Sigmoid colon (tissue), 6 donors: ENCODE measurements at regions not wholly inside any gene's neighbourhood (a gene's known extent, or its start where the extent isn't known, plus 50 kb on each side); places are given as distances from the start of the nearest gene placed in this dataset.

Experiments used
- DNase-seq: peaks from one replicate; pipeline ENCODE4 v3.0.0-alpha.2; 2019
- H3K27ac ChIP-seq, 4 donors: fragments of 200-600 bp; sonication (generic); one replicate each; pipeline ENCODE4 v1.5.1; 2016 to 2019; ENCODE audit warnings: mild to moderate bottlenecking in 1 of 4
- H3K27me3 ChIP-seq, 3 donors: fragments of 200-600 bp; sonication (generic); one replicate each; pipeline ENCODE4 v1.5.1; 2019; ENCODE audit warnings: mild to moderate bottlenecking in 1 of 3
- H3K36me3 ChIP-seq, 4 donors: fragments of 200-600 bp; sonication (generic); one replicate each; pipeline ENCODE4 v1.5.1; 2016 to 2019
- H3K4me1 ChIP-seq, 4 donors: fragments of 200-600 bp; sonication (generic); one replicate each; pipeline ENCODE4 v1.5.1; 2017 to 2019
- H3K4me3 ChIP-seq, 4 donors: fragments of 200-600 bp; sonication (generic); one replicate each; pipeline ENCODE4 v1.5.1; 2017 to 2019; ENCODE audit warnings: mild to moderate bottlenecking in 2 of 4, moderate library complexity in 1 of 4
- H3K9me3 ChIP-seq, 4 donors: fragments of 200-600 bp in 3 of 4; sonication (generic) in 3 of 4; one replicate each; pipeline versions ENCODE4 v1.5.1 to v1.6.1; 2013 to 2019
- EP300 ChIP-seq, 4 donors: sonication (generic); formaldehyde crosslinking; IDR thresholded peaks; one replicate each; pipeline ENCODE4 v1.6.1; 2017; ENCODE audit warnings: antibody characterized with exemption in 4 of 4
- POLR2A ChIP-seq, 2 donors: fragments of 450-650 bp; IDR thresholded peaks; one replicate each; pipeline ENCODE4 v1.6.1; 2016; ENCODE audit warnings: antibody characterized with exemption in 2 of 2, mild to moderate bottlenecking in 2 of 2, moderate library complexity in 2 of 2
- POLR2AphosphoS5 ChIP-seq, 4 donors: sonication (generic); formaldehyde crosslinking; IDR thresholded peaks; one replicate each; pipeline ENCODE4 v1.6.1; 2017; ENCODE audit warnings: antibody characterized with exemption in 4 of 4
- WGBS, 2 donors: extraction: QIAGEN DNeasy Blood & Tissue Kit; methylation state at CpG; one replicate each; pipeline ENCODE4 v1.1.7; 2013; 5-methylcytosine and 5-hydroxymethylcytosine counted together
- intact Hi-C: fragments of 100-400 bp; cut with DNase I; formaldehyde crosslinking; loops from one replicate; pipeline ENCODE4 v1.15.1; 2023
- TF ChIP-seq, protein P1 (sequence below), 4 experiments: fragments of 450-650 bp in 3 of 4; fragments of 200-600 bp in 1 of 4; IDR thresholded peaks; one replicate each; pipeline ENCODE4 v1.5.1; 2016 to 2019; ENCODE audit warnings: antibody characterized with exemption in 4 of 4, mild to moderate bottlenecking in 3 of 4, moderate library complexity in 2 of 4
- donor health status: healthy with polysubstance abuse.
- donor health status: healthy.

DNA sequence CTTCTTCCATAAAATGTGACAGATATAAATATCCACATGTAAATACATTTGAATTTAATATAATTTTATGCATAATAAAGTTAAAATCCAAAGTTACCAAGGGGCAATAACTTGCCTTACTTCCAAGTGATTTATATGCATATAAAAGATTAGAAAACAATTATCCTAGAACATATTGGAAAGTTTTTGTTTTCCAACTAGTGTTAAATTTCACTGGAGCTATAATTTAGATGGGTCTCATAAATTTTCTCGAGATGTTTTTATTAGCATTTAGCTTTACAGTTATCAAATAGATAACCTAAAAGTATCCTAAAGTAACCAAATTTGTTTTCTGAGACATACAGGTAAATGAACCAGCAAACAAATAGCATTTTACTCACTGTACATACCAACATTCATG lies 225.3 kb downstream of the SPRY2 start:
- no peak overlapping the region for H3K4me3 ChIP-seq
- intact Hi-C loops, result no loop called here
- H3K9me3 ChIP-seq, result no peaks in the 10 kb centered on the region
- H3K36me3 ChIP-seq, result no peaks in the 10 kb centered on the region
- WGBS, 2 donors, result 27 to 64% methylated on average over 1 of the region's 1 CpG
- no peak overlapping the region for H3K27ac ChIP-seq
- no peaks in the 10 kb centered on the region for H3K4me1 ChIP-seq
- no peaks in the 10 kb centered on the region for H3K27me3 ChIP-seq
- no peak for DNase-seq
- no peak for TF ChIP-seq EP300 (IDR thresholded peaks at IDR 0.05)
- no peak for TF ChIP-seq POLR2A (IDR thresholded peaks at IDR 0.05)

DNA sequence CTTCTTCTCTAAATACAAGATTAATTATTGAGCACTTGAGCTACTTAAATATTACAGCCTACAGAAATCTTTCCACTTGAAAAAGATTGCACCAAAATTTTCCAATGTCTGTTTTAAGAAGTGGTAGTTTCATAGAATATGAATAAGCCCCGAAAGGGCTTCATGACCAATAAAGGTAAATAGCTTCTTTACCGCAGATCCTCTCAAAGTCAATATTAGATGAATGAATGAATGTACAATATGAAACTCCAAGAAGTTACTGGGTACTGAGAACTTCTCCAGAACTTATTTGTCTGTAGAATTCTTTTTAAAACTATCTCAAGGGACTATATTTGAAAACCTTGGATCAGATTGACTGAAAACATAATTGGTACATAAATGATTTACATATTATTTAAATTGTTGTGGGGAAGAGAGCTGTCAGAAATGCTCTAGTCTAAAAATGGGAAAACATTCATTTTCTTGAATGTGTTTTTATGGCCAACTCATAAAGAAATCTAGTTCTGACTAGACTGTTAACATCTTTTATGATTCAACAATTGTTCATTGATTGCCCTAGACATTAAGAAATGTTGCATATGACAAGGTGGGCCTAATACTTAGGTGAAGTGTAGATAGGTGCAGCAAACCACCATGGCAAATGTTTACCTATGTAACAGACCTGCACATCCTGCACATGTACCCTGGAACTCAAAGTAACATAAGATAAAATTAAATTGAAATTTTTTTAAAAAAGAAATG lies 227.0 kb downstream of the SPRY2 start:
- 84 to 93% methylated on average over 2 of the region's 2 CpGs for WGBS, 2 donors
- no peak for DNase-seq
- Histone ChIP-seq H3K27ac (no peak overlapping the region), H3K27me3 (no peaks in the 10 kb centered on the region), H3K4me1 (no peaks in the 10 kb centered on the region), H3K36me3 (no peaks in the 10 kb centered on the region), H3K9me3 (no peaks in the 10 kb centered on the region), H3K4me3 (no peak overlapping the region)
- intact Hi-C loops, result no loop called here
- no peak for TF ChIP-seq POLR2AphosphoS5 (IDR thresholded peaks at IDR 0.05)
- TF ChIP-seq, protein P1, sequence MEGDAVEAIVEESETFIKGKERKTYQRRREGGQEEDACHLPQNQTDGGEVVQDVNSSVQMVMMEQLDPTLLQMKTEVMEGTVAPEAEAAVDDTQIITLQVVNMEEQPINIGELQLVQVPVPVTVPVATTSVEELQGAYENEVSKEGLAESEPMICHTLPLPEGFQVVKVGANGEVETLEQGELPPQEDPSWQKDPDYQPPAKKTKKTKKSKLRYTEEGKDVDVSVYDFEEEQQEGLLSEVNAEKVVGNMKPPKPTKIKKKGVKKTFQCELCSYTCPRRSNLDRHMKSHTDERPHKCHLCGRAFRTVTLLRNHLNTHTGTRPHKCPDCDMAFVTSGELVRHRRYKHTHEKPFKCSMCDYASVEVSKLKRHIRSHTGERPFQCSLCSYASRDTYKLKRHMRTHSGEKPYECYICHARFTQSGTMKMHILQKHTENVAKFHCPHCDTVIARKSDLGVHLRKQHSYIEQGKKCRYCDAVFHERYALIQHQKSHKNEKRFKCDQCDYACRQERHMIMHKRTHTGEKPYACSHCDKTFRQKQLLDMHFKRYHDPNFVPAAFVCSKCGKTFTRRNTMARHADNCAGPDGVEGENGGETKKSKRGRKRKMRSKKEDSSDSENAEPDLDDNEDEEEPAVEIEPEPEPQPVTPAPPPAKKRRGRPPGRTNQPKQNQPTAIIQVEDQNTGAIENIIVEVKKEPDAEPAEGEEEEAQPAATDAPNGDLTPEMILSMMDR (IDR thresholded peaks at IDR 0.05), result no peak
- TF ChIP-seq POLR2A (IDR thresholded peaks at IDR 0.05), result no peak
- no peak for TF ChIP-seq EP300 (IDR thresholded peaks at IDR 0.05)

DNA sequence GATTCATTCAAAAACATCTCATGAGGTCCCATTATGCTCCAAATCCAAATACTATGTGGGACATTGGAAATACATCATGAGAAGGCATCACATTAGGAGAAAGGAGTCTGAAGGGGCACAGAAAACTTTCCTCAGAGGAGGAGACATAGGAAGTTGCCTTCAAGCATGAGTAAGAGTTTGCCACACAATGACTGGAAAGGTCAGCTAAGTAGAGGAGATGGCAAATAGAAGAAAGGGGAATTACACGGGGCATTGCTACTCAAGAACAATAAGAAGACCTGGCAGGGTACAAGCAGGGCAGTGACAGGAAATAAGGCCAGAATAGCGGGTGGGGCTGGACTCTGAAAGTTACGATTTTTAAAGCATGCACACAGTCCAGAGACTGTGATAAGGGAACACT lies 231.6 kb downstream of the SPRY2 start:
- Histone ChIP-seq H3K4me1 (no peaks in the 10 kb centered on the region), H3K4me3 (no peak overlapping the region), H3K9me3 (no peaks in the 10 kb centered on the region), H3K36me3 (no peaks in the 10 kb centered on the region), H3K27ac (no peak overlapping the region), H3K27me3 (no peaks in the 10 kb centered on the region)
- no peak for DNase-seq
- 39 to 76% methylated on average over 3 of the region's 3 CpGs for WGBS, 2 donors
- intact Hi-C loops, result no loop called here
- TF ChIP-seq, protein P1 (IDR thresholded peaks at IDR 0.05), result no peak
- TF ChIP-seq POLR2A (IDR thresholded peaks at IDR 0.05), result no peak
- TF ChIP-seq EP300 (IDR thresholded peaks at IDR 0.05), result no peak
- no peak for TF ChIP-seq POLR2AphosphoS5 (IDR thresholded peaks at IDR 0.05)

DNA sequence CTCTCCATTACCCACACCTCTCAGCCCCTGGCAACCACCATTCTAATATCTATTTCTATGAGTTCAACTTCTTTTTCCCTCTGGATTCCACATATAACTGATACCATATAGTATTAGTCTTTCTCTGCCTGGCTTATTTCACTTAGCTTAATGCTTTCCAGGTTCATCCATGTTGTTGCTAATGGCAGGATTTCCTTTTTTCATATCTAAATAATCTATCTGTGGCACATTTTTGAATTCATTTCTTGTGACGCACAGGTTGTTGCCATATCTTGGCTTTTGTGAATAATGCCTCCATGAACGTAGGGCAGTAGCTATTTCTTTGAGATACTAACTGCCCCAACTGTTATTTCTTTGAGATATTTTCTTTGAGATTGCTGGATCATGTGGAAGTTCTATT lies 235.6 kb downstream of the SPRY2 start:
- H3K36me3 ChIP-seq, result no peaks in the 10 kb centered on the region
- 90% methylated on average over 2 of the region's 2 CpGs for WGBS, 2 donors
- intact Hi-C loops, result no loop called here

DNA sequence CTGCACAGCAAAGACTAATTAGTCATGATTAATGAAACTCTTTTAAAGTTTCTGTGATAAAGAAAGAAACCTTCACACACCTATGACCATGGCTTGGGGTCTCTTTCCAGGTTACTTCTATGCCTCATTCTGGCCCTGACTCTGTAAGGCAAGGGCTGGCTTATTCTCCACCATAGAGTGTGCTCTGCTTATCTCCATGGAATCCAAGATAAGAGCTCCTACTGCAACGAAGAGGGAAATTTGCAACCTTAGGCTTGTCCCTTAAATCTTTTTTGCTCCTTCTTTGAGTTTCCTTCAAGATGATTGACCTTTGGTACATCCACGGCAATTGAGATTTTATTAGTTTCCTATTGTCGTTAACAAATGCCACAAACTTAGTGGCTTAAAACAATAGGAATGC lies 239.9 kb downstream of the SPRY2 start:
- WGBS, 2 donors, result 14 to 58% methylated on average over 3 of the region's 3 CpGs
- intact Hi-C loops, result no loop called here
- no peak overlapping the region for H3K27ac ChIP-seq
- no peaks in the 10 kb centered on the region for H3K9me3 ChIP-seq
- H3K4me3 ChIP-seq, result no peak overlapping the region
- no peaks in the 10 kb centered on the region for H3K4me1 ChIP-seq
- H3K27me3 ChIP-seq, result no peaks in the 10 kb centered on the region
- TF ChIP-seq POLR2A (IDR thresholded peaks at IDR 0.05) (no peak), EP300 (IDR thresholded peaks at IDR 0.05) (no peak), POLR2AphosphoS5 (IDR thresholded peaks at IDR 0.05) (no peak)
- TF ChIP-seq, protein P1 (IDR thresholded peaks at IDR 0.05), result no peak
- no peaks in the 10 kb centered on the region for H3K36me3 ChIP-seq
- DNase-seq, result no peak

More for the DNA sequence above, 235.6 kb downstream of the SPRY2 start:
- H3K4me3 ChIP-seq, result no peak overlapping the region
- no peak for DNase-seq
- H3K27me3 ChIP-seq, result no peaks in the 10 kb centered on the region
- TF ChIP-seq EP300 (IDR thresholded peaks at IDR 0.05) (no peak), POLR2AphosphoS5 (IDR thresholded peaks at IDR 0.05) (no peak), POLR2A (IDR thresholded peaks at IDR 0.05) (no peak)
- TF ChIP-seq, protein P1 (IDR thresholded peaks at IDR 0.05), result no peak
- H3K4me1 ChIP-seq, result no peaks in the 10 kb centered on the region
- H3K27ac ChIP-seq, result no peak overlapping the region
- H3K9me3 ChIP-seq, result no peaks in the 10 kb centered on the region
